ENCODE measurements at regions not wholly inside any gene's neighbourhood (a gene's known extent, or its start where the extent isn't known, plus 50 kb on each side); places are given as distances from the start of the nearest gene placed in this dataset.
A peak's percentile ranks its signal among the peaks of the same experiment; 100 is the strongest.

GRCh38 chr2:236740506-236740905 lies 170.9 kb downstream of the ACKR3 start:
- no peak for TF ChIP-seq CTCF (IDR thresholded peaks at IDR 0.05; ENCODE audit: low read length, missing control alignments)
- DNase-seq (ENCODE audit: low read depth) = no peak
- no peak overlapping the region for H3K4me3 ChIP-seq (replicated peaks; ENCODE audit: low read depth, low read length)

DNA sequence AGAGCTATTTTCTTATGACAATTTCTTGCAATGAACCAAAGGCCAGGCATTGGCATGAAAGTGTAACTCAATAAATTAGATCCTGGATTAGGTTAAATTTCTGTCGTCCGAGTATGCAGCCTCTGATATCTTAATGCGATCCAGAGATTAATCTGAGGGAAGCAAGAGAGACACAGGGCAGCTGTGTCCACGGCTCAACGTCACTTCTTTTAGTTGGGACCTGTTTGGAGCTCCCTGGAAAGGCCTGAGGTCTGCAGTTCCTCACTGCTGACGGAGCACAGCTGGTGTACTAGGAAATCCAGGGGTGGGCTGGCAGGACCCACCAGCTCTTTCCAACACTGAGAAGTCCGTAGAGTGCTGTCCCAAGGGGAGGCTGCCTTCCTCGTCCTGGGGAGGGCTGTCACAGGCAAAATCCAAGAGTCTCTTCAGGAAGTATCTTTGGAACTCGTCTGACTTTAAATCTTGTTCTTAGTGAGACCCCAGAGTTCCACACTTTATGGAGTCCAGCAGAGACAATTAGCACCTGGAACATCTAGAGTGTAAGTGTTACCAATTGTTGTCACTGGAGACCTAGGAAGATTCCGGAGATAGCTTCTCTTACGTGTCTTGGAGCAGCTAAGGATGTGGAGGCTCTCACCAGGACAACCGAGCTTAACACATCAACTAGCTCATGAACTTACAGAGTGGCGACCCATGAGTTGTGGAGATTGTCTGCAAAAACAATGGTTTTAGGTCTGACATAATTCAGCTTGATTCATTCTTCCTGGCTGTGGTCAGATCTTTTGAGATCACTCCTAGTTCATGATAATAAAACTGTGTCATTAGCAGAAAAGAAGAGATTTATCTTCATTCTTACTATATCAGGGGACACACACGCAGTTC lies 173.7 kb downstream of the ACKR3 start:
- TF ChIP-seq CTCF (IDR thresholded peaks at IDR 0.05; ENCODE audit: low read length, missing control alignments) = no peak
- DNase-seq (ENCODE audit: low read depth) = peak; percentile 95
- H3K4me3 ChIP-seq (replicated peaks; ENCODE audit: low read depth, low read length) = no peak overlapping the region

DNA sequence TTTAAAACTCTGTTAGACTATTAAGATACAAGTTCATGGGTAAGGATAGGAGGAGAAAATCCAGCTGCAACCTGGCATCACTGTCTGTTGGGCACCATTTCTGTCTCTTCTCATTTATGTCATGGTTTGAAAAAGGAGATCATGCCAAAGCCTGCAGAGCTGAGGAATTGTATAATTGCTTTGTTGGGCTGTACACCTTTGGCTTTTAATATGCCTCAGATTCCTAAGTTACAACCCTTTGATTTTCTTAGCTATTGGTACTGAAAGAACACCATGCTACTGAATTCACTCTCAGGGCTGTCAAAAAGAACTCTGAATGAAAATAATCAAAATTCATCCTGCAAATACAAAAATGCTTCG lies 174.3 kb downstream of the ACKR3 start:
- no peak overlapping the region for H3K4me3 ChIP-seq (replicated peaks; ENCODE audit: low read depth, low read length)
- TF ChIP-seq CTCF (IDR thresholded peaks at IDR 0.05; ENCODE audit: low read length, missing control alignments) = no peak
- DNase-seq (ENCODE audit: low read depth) = no peak

- no peak for TF ChIP-seq CTCF (IDR thresholded peaks at IDR 0.05; ENCODE audit: low read length, missing control alignments)
- DNase-seq (ENCODE audit: low read depth) = peak; percentile 96
- no peak overlapping the region for H3K4me3 ChIP-seq (replicated peaks; ENCODE audit: low read depth, low read length)
Observed at GRCh38 chr2:236744281-236744705, 174.7 kb downstream of the ACKR3 start.

DNA sequence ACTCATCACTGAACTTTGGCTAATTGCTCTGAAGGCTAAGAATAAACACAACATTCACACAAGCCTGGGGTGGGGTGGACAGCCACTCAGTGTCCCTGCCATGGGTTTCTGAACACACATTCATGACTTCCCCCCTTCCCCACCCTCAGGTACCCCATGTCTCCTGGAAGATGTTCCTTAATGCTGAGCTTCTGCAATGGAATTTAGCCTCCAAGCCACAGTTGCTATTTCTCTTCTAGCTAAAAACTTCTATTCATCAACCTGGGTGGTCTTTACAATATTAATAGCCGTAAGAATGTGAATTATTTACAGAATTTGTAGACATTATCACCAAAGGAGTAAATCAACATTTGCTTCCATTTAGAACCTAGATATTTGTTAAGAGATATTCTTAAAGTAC lies 175.1 kb downstream of the ACKR3 start:
- DNase-seq (ENCODE audit: low read depth) = no peak
- no peak for TF ChIP-seq CTCF (IDR thresholded peaks at IDR 0.05; ENCODE audit: low read length, missing control alignments)
- H3K4me3 ChIP-seq (replicated peaks; ENCODE audit: low read depth, low read length) = no peak overlapping the region

DNA sequence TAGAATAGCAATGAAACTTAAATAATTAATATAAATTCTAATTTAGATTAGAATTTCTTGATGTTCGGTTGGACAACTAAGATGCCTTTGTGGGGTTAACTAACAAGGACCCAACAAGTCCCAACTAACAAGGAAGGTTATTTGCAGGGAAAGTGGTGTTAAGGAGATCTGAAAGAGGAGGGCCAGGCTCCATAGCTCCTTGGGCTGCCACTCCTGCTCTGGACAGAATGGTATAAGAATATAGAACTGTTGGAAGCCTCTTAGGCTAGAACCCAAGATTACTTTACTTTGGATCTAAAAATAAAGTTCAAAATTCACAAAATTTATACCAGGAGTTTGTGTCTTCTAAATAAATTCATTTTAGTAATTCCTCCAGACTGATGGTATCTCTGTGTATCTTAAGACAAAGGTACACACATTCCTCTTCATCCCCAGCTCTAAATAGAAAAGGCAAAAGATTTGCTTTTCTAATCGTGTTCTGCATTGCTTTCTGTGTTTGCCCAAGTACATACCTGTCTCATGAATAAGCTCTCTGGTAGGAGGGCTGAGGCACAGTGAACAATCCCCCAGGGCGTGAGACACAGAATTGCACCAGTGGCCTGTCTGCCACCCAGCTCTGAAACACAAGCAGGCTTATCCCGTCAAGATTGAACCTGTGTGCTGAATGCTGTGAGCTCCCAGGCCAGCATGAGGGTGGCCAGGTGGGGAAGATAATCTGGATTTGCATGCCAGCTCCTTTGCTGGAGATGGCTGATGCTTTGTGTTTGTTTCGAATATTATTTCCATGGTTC lies 176.0 kb downstream of the ACKR3 start:
- peak; percentile 79 for DNase-seq (ENCODE audit: low read depth)

More for the DNA sequence above, 176.0 kb downstream of the ACKR3 start:
- no peak overlapping the region for H3K4me3 ChIP-seq (replicated peaks; ENCODE audit: low read depth, low read length)
- TF ChIP-seq CTCF (IDR thresholded peaks at IDR 0.05; ENCODE audit: low read length, missing control alignments) = no peak

Data from fibroblast of pulmonary artery (primary cell).